ENCODE measurements at regions not wholly inside any gene's neighbourhood (a gene's known extent, or its start where the extent isn't known, plus 50 kb on each side); places are given as distances from the start of the nearest gene placed in this dataset.

GRCh38 chr12:107405436-107405835, 280.2 kb upstream of the PWP1 start:
- TF ChIP-seq SALL2 (CRISPR knock-in tag; IDR thresholded peaks at IDR 0.05) (no peak), STAT5B (CRISPR knock-in tag; IDR thresholded peaks at IDR 0.05) (no peak), MAZ (IDR thresholded peaks at IDR 0.05; ENCODE audit: borderline replicate concordance, low read depth, low read length) (no peak), MAZ (CRISPR knock-in tag; IDR thresholded peaks at IDR 0.05; ENCODE audit: low read depth) (no peak), YEATS4 (CRISPR knock-in tag; IDR thresholded peaks at IDR 0.05; ENCODE audit: borderline replicate concordance) (no peak), FOXM1 (CRISPR knock-in tag; IDR thresholded peaks at IDR 0.05) (no peak), ZNF570 (CRISPR knock-in tag; IDR thresholded peaks at IDR 0.05; ENCODE audit: borderline replicate concordance) (no peak), ZHX1 (CRISPR knock-in tag; IDR thresholded peaks at IDR 0.05; ENCODE audit: low read depth) (no peak), SNRNP70 (IDR thresholded peaks at IDR 0.05; ENCODE audit: low read depth, low read length) (no peak), ZNF740 (CRISPR knock-in tag; IDR thresholded peaks at IDR 0.05) (no peak)
